ENCODE measurements at regions not wholly inside any gene's neighbourhood (a gene's known extent, or its start where the extent isn't known, plus 50 kb on each side); places are given as distances from the start of the nearest gene placed in this dataset.

DNA sequence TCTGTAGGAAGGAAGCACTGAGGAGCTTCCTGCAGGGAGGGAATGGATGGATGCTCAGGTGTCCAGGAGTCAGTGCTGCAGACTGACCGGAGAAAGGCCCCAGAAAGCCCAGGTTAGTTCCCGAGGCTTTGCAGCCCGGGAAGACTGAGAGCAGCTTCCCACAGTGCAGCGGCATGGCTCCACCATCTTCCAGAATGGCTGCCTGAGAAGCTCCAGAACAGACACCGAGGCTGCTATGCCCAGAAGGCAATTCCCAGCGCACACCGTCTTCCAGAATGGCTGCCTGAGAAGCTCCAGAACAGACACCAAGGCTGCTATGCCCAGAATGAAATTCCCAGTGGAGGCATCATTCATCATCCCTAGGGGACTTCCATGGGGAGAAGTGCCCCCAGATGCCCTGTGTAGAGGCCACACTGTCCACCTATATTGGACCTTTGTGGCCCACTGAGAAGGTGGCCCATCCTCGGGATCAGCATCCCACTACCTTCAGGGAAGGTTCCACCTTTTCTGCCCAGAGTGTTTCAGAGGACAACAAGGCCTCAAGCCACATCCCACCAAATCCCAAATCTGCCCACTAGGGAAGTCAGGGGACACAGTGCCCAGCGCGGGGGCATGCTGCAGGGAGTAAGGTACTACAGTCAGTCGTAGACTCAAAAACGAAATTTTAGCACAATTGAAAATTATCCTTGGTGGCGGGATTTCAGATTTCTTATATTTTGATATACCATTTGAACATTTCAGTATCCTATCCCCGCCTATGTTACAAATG, 80.5 kb downstream of the KCNF1 start:
- TF ChIP-seq, protein P1, sequence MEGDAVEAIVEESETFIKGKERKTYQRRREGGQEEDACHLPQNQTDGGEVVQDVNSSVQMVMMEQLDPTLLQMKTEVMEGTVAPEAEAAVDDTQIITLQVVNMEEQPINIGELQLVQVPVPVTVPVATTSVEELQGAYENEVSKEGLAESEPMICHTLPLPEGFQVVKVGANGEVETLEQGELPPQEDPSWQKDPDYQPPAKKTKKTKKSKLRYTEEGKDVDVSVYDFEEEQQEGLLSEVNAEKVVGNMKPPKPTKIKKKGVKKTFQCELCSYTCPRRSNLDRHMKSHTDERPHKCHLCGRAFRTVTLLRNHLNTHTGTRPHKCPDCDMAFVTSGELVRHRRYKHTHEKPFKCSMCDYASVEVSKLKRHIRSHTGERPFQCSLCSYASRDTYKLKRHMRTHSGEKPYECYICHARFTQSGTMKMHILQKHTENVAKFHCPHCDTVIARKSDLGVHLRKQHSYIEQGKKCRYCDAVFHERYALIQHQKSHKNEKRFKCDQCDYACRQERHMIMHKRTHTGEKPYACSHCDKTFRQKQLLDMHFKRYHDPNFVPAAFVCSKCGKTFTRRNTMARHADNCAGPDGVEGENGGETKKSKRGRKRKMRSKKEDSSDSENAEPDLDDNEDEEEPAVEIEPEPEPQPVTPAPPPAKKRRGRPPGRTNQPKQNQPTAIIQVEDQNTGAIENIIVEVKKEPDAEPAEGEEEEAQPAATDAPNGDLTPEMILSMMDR (conservative IDR thresholded peaks at IDR 0.05): no peak
- no peak for TF ChIP-seq ZFX (IDR thresholded peaks at IDR 0.05)

All from C4-2B (cell line).